H1 (cell line): ENCODE measurements at regions not wholly inside any gene's neighbourhood (a gene's known extent, or its start where the extent isn't known, plus 50 kb on each side); places are given as distances from the start of the nearest gene placed in this dataset.

Experiments
- CTCF ChIA-PET: fragments of 300-600 bp; sonication (Branson Sonifier 250); formaldehyde crosslinking; loops from one replicate; lab custom pipeline; 2021; ENCODE audit not compliant: partially characterized antibody; lab: Charles Lee
- POLR2A ChIA-PET: fragments of 300-600 bp; sonication (Branson Sonifier 250); formaldehyde crosslinking; loops from one replicate; lab custom pipeline; 2021; ENCODE audit warnings: inconsistent platforms; ENCODE audit not compliant: partially characterized antibody; lab: Charles Lee
- DNase-seq, 2 experiments: peaks; one replicate each; pipeline versions ENCODE4 v3.0.0 to v3.0.0-alpha.2; 2010 to 2022; ENCODE audit warnings: low spot score in 2 of 2, low read depth in 1 of 2, mixed read lengths in 1 of 2
- FAIRE-seq: peaks from 2 replicates; lab custom pipeline; 2011; peaks lifted over from hg19 to GRCh38; lab: Jason Lieb, UNC
- H2AFZ ChIP-seq: 2 replicates; pipeline ENCODE4 v1.8.1; 2012; ENCODE audit warnings: low read length, inconsistent platforms
- H2AK5ac ChIP-seq: 2 replicates; pipeline ENCODE4 v1.6.1; 2013; ENCODE audit warnings: low read depth, low read length
- H2BK120ac ChIP-seq: replicated peaks from 2 replicates; pipeline ENCODE3; 2013; ENCODE audit warnings: low read depth, low read length, inconsistent platforms
- H2BK12ac ChIP-seq: 2 replicates; pipeline ENCODE4 v1.6.1; 2013; ENCODE audit warnings: low read depth, low read length
- H2BK15ac ChIP-seq: 2 replicates; pipeline ENCODE4 v1.6.1; 2013; ENCODE audit warnings: low read length
- H2BK20ac ChIP-seq: 2 replicates; pipeline ENCODE4 v1.6.1; 2013; ENCODE audit warnings: low read length
- H2BK5ac ChIP-seq: 2 replicates; pipeline ENCODE4 v1.6.1; 2013; ENCODE audit warnings: low read depth, low read length
- H3K14ac ChIP-seq: 2 replicates; pipeline ENCODE4 v1.6.1; 2013; ENCODE audit warnings: inconsistent platforms; ENCODE audit not compliant: insufficient read length
- H3K18ac ChIP-seq: 2 replicates; pipeline ENCODE4 v1.6.1; 2013; ENCODE audit warnings: low read length; ENCODE audit errors: extremely low read depth
- H3K23ac ChIP-seq: 2 replicates; pipeline ENCODE4 v1.6.1; 2013; ENCODE audit warnings: inconsistent platforms; ENCODE audit not compliant: insufficient read length
- H3K23me2 ChIP-seq: 2 replicates; pipeline ENCODE4 v1.6.1; 2013; ENCODE audit warnings: low read depth, low read length
- H3K27ac ChIP-seq: 2 replicates; pipeline ENCODE4 v1.6.1; 2011; ENCODE audit warnings: low read depth, low read length, inconsistent platforms
- H3K27me3 ChIP-seq, 4 experiments: replicated peaks in 1 of 4; 1 replicate in 1 of 4; 2 replicates in 3 of 4; pipeline versions ENCODE4 v1.6.1 to v1.8.1; 2011 to 2013; ENCODE audit warnings: low read length in 3 of 4, mild to moderate bottlenecking in 3 of 4, inconsistent platforms in 2 of 4, mixed read lengths in 2 of 4, moderate library complexity in 1 of 4; ENCODE audit not compliant: control insufficient read depth in 3 of 4, insufficient read depth in 3 of 4; ENCODE audit errors: extremely low read depth in 1 of 4
- H3K36me3 ChIP-seq, 4 experiments: 2 replicates each; pipeline versions ENCODE4 v1.6.1 to v1.8.1; 2011 to 2013; ENCODE audit warnings: mild to moderate bottlenecking in 4 of 4, low read length in 3 of 4, moderate library complexity in 2 of 4, control low read depth in 1 of 4, inconsistent platforms in 1 of 4; ENCODE audit not compliant: insufficient read depth in 4 of 4, control insufficient read depth in 2 of 4
- H3K4ac ChIP-seq: replicated peaks from 2 replicates; pipeline ENCODE3; 2013; ENCODE audit warnings: low read length, low read depth, mixed read lengths, inconsistent platforms; ENCODE audit not compliant: insufficient read length
- H3K4me1 ChIP-seq, 4 experiments: replicated peaks in 1 of 4; 1 replicate in 1 of 4; 2 replicates in 3 of 4; pipeline versions ENCODE4 v1.6.1 to v1.8.1; 2011 to 2013; ENCODE audit warnings: low read length in 3 of 4, inconsistent platforms in 2 of 4, mixed read lengths in 1 of 4; ENCODE audit not compliant: insufficient read depth in 4 of 4, control insufficient read depth in 3 of 4
- H3K4me2 ChIP-seq, 2 experiments: 2 replicates each; pipeline versions ENCODE4 v1.6.1 to v1.8.1; 2011 to 2013; ENCODE audit warnings: low read depth in 2 of 2, low read length in 2 of 2, control low read depth in 1 of 2, inconsistent platforms in 1 of 2, mild to moderate bottlenecking in 1 of 2; ENCODE audit not compliant: insufficient read depth in 1 of 2
- H3K4me3 ChIP-seq, 4 experiments: fragments of 200-600, 300-600 bp in 1 of 4; sonication (generic), shearing (Covaris generic), sonication (Bioruptor Twin) in 1 of 4; 2 replicates each; pipeline versions ENCODE4 v1.5.1 to v1.8.1; 2011 to 2016; ENCODE audit warnings: low read length in 4 of 4, low read depth in 3 of 4, control low read depth in 2 of 4, inconsistent platforms in 2 of 4, mild to moderate bottlenecking in 2 of 4, mixed read lengths in 1 of 4, moderate library complexity in 1 of 4; ENCODE audit not compliant: insufficient read depth in 2 of 4; ENCODE audit errors: extremely low read depth in 1 of 4
- H3K56ac ChIP-seq: replicated peaks from 2 replicates; pipeline ENCODE3; 2013; ENCODE audit warnings: low read depth, mild to moderate bottlenecking, mixed read lengths, low read length, inconsistent platforms; ENCODE audit not compliant: insufficient read length
- H3K79me1 ChIP-seq: 2 replicates; pipeline ENCODE4 v1.6.1; 2013; ENCODE audit warnings: low read depth, low read length, control low read depth
- H3K79me2 ChIP-seq, 2 experiments: 2 replicates each; pipeline versions ENCODE4 v1.6.1 to v1.8.1; 2012 to 2013; ENCODE audit warnings: low read length in 2 of 2, mild to moderate bottlenecking in 2 of 2, inconsistent platforms in 1 of 2; ENCODE audit not compliant: insufficient read depth in 2 of 2, control insufficient read depth in 1 of 2
- H3K9ac ChIP-seq, 4 experiments: replicated peaks in 1 of 4; 1 replicate in 1 of 4; 2 replicates in 3 of 4; pipeline versions ENCODE4 v1.6.1 to v1.8.1; 2011 to 2013; ENCODE audit warnings: low read depth in 3 of 4, low read length in 3 of 4, control low read depth in 2 of 4, mild to moderate bottlenecking in 2 of 4, moderate library complexity in 2 of 4, inconsistent platforms in 1 of 4; ENCODE audit errors: extremely low read depth in 1 of 4
- H3K9me3 ChIP-seq, 2 experiments: 2 replicates each; pipeline versions ENCODE4 v1.6.1 to v1.8.1; 2012 to 2013; ENCODE audit warnings: mild to moderate bottlenecking in 2 of 2, moderate library complexity in 2 of 2, control low read depth in 1 of 2, inconsistent platforms in 1 of 2, low read depth in 1 of 2, low read length in 1 of 2, mixed read lengths in 1 of 2; ENCODE audit not compliant: insufficient read depth in 2 of 2
- H4K20me1 ChIP-seq, 2 experiments: replicated peaks in 1 of 2; 2 replicates each; pipeline versions ENCODE3 to v1.8.1; 2011 to 2013; ENCODE audit warnings: inconsistent platforms in 2 of 2, low read length in 2 of 2, mild to moderate bottlenecking in 1 of 2; ENCODE audit not compliant: insufficient read depth in 2 of 2, control insufficient read depth in 1 of 2
- H4K5ac ChIP-seq: 2 replicates; pipeline ENCODE4 v1.6.1; 2013; ENCODE audit warnings: low read length, low read depth, mixed read lengths, inconsistent platforms; ENCODE audit not compliant: insufficient read length
- H4K8ac ChIP-seq: 2 replicates; pipeline ENCODE4 v1.8.0; 2013; ENCODE audit warnings: mild to moderate bottlenecking, moderate library complexity, low read length, inconsistent platforms; ENCODE audit not compliant: insufficient read depth; ENCODE audit errors: extremely low read depth
- H4K91ac ChIP-seq: replicated peaks from 2 replicates; pipeline ENCODE3; 2013; ENCODE audit warnings: low read length, mixed read lengths, inconsistent platforms; ENCODE audit not compliant: insufficient read length
- CHD2 ChIP-seq: IDR thresholded peaks from 2 replicates; pipeline ENCODE4 v1.6.1; 2012; ENCODE audit warnings: low read length, improper control_type of control experiment
- RNF2 ChIP-seq: fragments of 200-900, 300-1000 bp; sonication (generic); IDR thresholded peaks from 2 replicates; pipeline ENCODE4 v1.7.1; 2016; ENCODE audit warnings: borderline replicate concordance, low read depth, mild to moderate bottlenecking, antibody characterized with exemption, low read length; ENCODE audit not compliant: poor library complexity, severe bottlenecking; ENCODE audit errors: missing control alignments
- SRF ChIP-seq: IDR thresholded peaks from 2 replicates; pipeline ENCODE4 v1.6.1; 2011; ENCODE audit warnings: mild to moderate bottlenecking, low read depth, low read length, moderate library complexity
- TAF1 ChIP-seq: IDR thresholded peaks from 2 replicates; pipeline ENCODE4 v1.6.1; 2011; ENCODE audit warnings: mild to moderate bottlenecking, low read depth, low read length
- YY1 ChIP-seq: IDR thresholded peaks from 2 replicates; pipeline ENCODE4 v1.6.1; 2011; ENCODE audit warnings: low read depth, mild to moderate bottlenecking, low read length
- WGBS, 2 experiments: shearing (Covaris generic) in 1 of 2; methylation state at CpG; one replicate each; pipeline versions ENCODE4 v1.1.6 to v1.1.7; 2013 to 2015; ENCODE audit warnings: low lambda C conversion rate in 2 of 2, mixed read lengths in 2 of 2, inconsistent platforms in 1 of 2, low coverage in 1 of 2, missing lambda C conversion rate in 1 of 2; ENCODE audit not compliant: insufficient replicate concordance in 2 of 2, insufficient coverage in 1 of 2, insufficient read length in 1 of 2; ENCODE audit errors: extremely low coverage in 1 of 2, missing lambda C conversion rate in 1 of 2; 5-methylcytosine and 5-hydroxymethylcytosine counted together
- TF ChIP-seq, protein P1 (sequence below): IDR thresholded peaks from 2 replicates; pipeline ENCODE4 v1.6.1; 2011; ENCODE audit warnings: low read length, improper control_type of control experiment

DNA sequence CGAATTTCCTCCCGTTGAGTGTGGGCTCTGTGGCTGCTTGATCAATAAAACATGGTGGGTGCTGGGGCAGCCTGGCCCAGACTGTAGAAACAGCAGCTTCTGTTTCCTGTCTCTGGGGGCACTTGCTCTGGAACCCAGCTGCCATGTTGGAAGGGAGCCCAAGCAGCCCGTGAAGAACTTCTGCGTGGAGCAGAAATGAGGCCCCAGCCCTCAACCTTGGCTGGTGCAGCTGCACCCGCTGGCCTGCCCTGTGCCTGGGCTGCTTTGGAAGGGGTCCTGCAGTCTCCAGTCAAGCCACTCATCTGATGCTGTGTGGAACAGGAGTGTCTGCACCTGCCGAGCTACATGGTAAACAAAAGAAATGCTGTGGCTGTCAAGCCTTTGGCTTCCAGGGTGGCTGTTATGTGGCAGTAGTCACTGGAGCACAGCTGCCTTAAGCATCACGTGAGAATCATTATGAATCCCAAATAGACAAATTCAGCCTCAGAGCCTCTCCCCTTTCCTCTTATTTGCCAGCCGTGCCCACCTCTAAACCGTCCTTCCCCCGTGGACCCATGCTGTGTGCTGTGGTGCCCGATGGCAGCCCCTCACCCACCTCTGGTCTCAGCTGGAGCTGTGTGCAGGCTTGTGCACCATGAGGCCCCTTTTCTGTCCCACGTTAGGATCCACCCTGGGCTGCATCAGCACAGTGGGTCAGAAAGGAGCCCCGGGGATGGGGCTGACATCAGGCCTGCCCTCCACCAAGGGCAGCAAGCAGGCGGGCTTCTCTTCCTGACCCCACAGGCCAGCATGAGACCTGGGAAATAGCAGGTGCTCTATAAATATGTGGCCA, 134.0 kb upstream of the HDAC4 start:
- H4K5ac ChIP-seq, result no peak overlapping the region
- no peak overlapping the region for H4K91ac ChIP-seq
- no peaks in the 10 kb centered on the region for H3K79me1 ChIP-seq
- TF ChIP-seq, protein P1, sequence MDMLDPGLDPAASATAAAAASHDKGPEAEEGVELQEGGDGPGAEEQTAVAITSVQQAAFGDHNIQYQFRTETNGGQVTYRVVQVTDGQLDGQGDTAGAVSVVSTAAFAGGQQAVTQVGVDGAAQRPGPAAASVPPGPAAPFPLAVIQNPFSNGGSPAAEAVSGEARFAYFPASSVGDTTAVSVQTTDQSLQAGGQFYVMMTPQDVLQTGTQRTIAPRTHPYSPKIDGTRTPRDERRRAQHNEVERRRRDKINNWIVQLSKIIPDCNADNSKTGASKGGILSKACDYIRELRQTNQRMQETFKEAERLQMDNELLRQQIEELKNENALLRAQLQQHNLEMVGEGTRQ, result no peak
- TF ChIP-seq TAF1, result no peak
- 0 out of 2 replicates have a peak, but pooled peaks have one; percentile 10 for TF ChIP-seq YY1
- TF ChIP-seq SRF, result no peak
- no peak for TF ChIP-seq CHD2
- TF ChIP-seq RNF2, result no peak
- no peaks in the 10 kb centered on the region for H3K79me2 ChIP-seq
- no peaks in the 10 kb centered on the region for H3K23me2 ChIP-seq
- peaks cover 0 to 4% of the 10 kb centered on the region in 2 experiments; a peak in 1 of 4 replicates for H3K9me3 ChIP-seq
- no peak overlapping the region for H2AK5ac ChIP-seq
- H3K56ac ChIP-seq, result no peak overlapping the region
- FAIRE-seq, result no peak
- no peak overlapping the region for H3K18ac ChIP-seq
- H2BK15ac ChIP-seq, result no peak overlapping the region
- ChIA-PET CTCF (no interaction called here), POLR2A (no interaction called here)
- H3K4me3 ChIP-seq, result no peak overlapping the region
- H3K9ac ChIP-seq, result no peak overlapping the region
- H3K4me1 ChIP-seq, result peaks cover 0 to 3% (median under 1%) of the 10 kb centered on the region in 4 experiments; a peak in 3 of 7 replicates
- H2AFZ ChIP-seq, result no peak overlapping the region
- no peak overlapping the region for H2BK5ac ChIP-seq
- peaks cover 0 to 1% of the 10 kb centered on the region in 2 experiments for H4K20me1 ChIP-seq
- H3K27me3 ChIP-seq, result peaks cover 0 to 2% (median 0%) of the 10 kb centered on the region in 4 experiments; a peak in 1 of 7 replicates
- no peak overlapping the region for H2BK120ac ChIP-seq
- DNase-seq, result no peak
- no peak overlapping the region for H2BK12ac ChIP-seq
- no peak overlapping the region for H3K4me2 ChIP-seq
- H3K36me3 ChIP-seq, result no peaks in the 10 kb centered on the region; a peak in 1 of 8 replicates
- WGBS, 2 experiments, result 92% methylated on average over 14 of the region's 14 CpGs; no CpG with 5 or more reads in 1 of the 2 experiments
- no peak overlapping the region for H3K27ac ChIP-seq
- no peak overlapping the region for H3K4ac ChIP-seq
- no peak overlapping the region for H4K8ac ChIP-seq
- no peak overlapping the region for H3K14ac ChIP-seq
- no peak overlapping the region for H2BK20ac ChIP-seq
- H3K23ac ChIP-seq, result no peak overlapping the region
